MV-4-11 (cell line): ENCODE measurements at regions not wholly inside any gene's neighbourhood (a gene's known extent, or its start where the extent isn't known, plus 50 kb on each side); places are given as distances from the start of the nearest gene placed in this dataset.

ENCODE experiments used
- DNase-seq: peaks from one replicate; lab custom pipeline; 2025; lab: John Stamatoyannopoulos, UW

GRCh38 chr14:82719617-82720016 is 1186.0 kb upstream of the SEL1L start:
- DNase-seq = no peak

- no peak for DNase-seq
These were observed 1186.8 kb upstream of the SEL1L start for GRCh38 chr14:82720431-82720830.

- DNase-seq = no peak
These were observed 1187.3 kb upstream of the SEL1L start for GRCh38 chr14:82720946-82721345.

- DNase-seq = no peak
These were observed 1190.7 kb upstream of the SEL1L start for GRCh38 chr14:82724316-82724715.

- DNase-seq = no peak
These were observed 1191.6 kb upstream of the SEL1L start for GRCh38 chr14:82725213-82725612.

- DNase-seq = no peak
These were observed 1197.9 kb upstream of the SEL1L start for GRCh38 chr14:82731526-82731925.

- no peak for DNase-seq
These were observed 1206.9 kb upstream of the SEL1L start for GRCh38 chr14:82740547-82740946.

GRCh38 chr14:82755476-82755875 is 1221.8 kb upstream of the SEL1L start:
- DNase-seq = no peak

- no peak for DNase-seq
These were observed 1222.3 kb upstream of the SEL1L start for GRCh38 chr14:82755923-82756322.

- no peak for DNase-seq
These were observed 1224.1 kb upstream of the SEL1L start for GRCh38 chr14:82757776-82758175.

- DNase-seq = no peak
These were observed 1226.0 kb upstream of the SEL1L start for GRCh38 chr14:82759656-82760055.

- DNase-seq = no peak
These were observed 1232.5 kb upstream of the SEL1L start for GRCh38 chr14:82766123-82766522.

- DNase-seq = no peak
These were observed 1233.3 kb upstream of the SEL1L start for GRCh38 chr14:82766996-82767395.

- DNase-seq = no peak
These were observed 1243.3 kb upstream of the SEL1L start for GRCh38 chr14:82776958-82777357.

- DNase-seq = no peak
These were observed 1244.4 kb upstream of the SEL1L start for GRCh38 chr14:82778008-82778590.

- no peak for DNase-seq
These were observed 1244.9 kb upstream of the SEL1L start for GRCh38 chr14:82778601-82779000.

GRCh38 chr14:82779301-82779700 is 1245.6 kb upstream of the SEL1L start:
- DNase-seq = no peak

GRCh38 chr14:82785756-82786482 is 1252.3 kb upstream of the SEL1L start:
- DNase-seq = no peak

GRCh38 chr14:82786483-82786880 is 1252.8 kb upstream of the SEL1L start:
- DNase-seq = no peak

GRCh38 chr14:82796086-82796485 is 1262.4 kb upstream of the SEL1L start:
- DNase-seq = no peak

- no peak for DNase-seq
These were observed 1264.6 kb upstream of the SEL1L start for GRCh38 chr14:82798276-82798675.

GRCh38 chr14:82805892-82806825 is 1272.5 kb upstream of the SEL1L start:
- DNase-seq = no peak

- no peak for DNase-seq
These were observed 1277.6 kb upstream of the SEL1L start for GRCh38 chr14:82811246-82811645.
